HEK293 (cell line): ENCODE measurements at regions not wholly inside any gene's neighbourhood (a gene's known extent, or its start where the extent isn't known, plus 50 kb on each side); places are given as distances from the start of the nearest gene placed in this dataset.

ENCODE experiments used
- CTCF ChIA-PET: fragments of 350-600 bp; formaldehyde crosslinking; extraction: SDS; loops from one replicate; lab custom pipeline; 2021; ENCODE audit warnings: antibody characterized with exemption; lab: Yijun Ruan, JAX
- POLR2A ChIA-PET: fragments of 300-600 bp; formaldehyde crosslinking; extraction: SDS; loops from one replicate; lab custom pipeline; 2020; ENCODE audit warnings: antibody characterized with exemption, inconsistent platforms; lab: Yijun Ruan, JAX
- H3K27ac ChIP-seq: fragments of 200-500 bp; sonication (Bioruptor generic); 2 replicates; pipeline ENCODE4 v1.5.1; 2014; ENCODE audit warnings: low read depth, low read length, control low read depth, inconsistent platforms; ENCODE audit errors: extremely low read depth
- H3K36me3 ChIP-seq, 2 experiments: fragments of 200-500 bp in 1 of 2; sonication (Bioruptor generic) in 1 of 2; 1 replicate in 1 of 2; 2 replicates in 1 of 2; pipeline ENCODE4 v1.5.1; 2014 to 2017; ENCODE audit warnings: inconsistent platforms in 2 of 2, low read length in 2 of 2; ENCODE audit not compliant: control insufficient read depth in 2 of 2, insufficient read depth in 1 of 2
- H3K4me1 ChIP-seq: fragments of 200-500 bp; sonication (Bioruptor generic); 2 replicates; pipeline ENCODE4 v1.5.1; 2014; ENCODE audit warnings: mild to moderate bottlenecking, low read length, inconsistent platforms; ENCODE audit not compliant: control insufficient read depth, insufficient read depth
- H3K4me3 ChIP-seq: 2 replicates; pipeline ENCODE4 v1.5.1; 2011; ENCODE audit warnings: low read depth, mild to moderate bottlenecking, control low read depth, low read length, moderate library complexity
- H3K9me3 ChIP-seq: fragments of 200-500 bp; sonication (Bioruptor generic); 2 replicates; pipeline ENCODE4 v1.5.1; 2014; ENCODE audit warnings: low read depth, low read length, inconsistent platforms; ENCODE audit not compliant: control insufficient read depth, insufficient read depth
- HOXC10 ChIP-seq: sonication (generic); formaldehyde crosslinking; IDR thresholded peaks from 2 replicates; pipeline ENCODE4 v1.8.1; 2023; ENCODE audit warnings: mild to moderate bottlenecking, missing genetic modification reagents
- KLF7 ChIP-seq: fragments of 450-650 bp; formaldehyde crosslinking; IDR thresholded peaks from 2 replicates; pipeline ENCODE4 v1.5.1; 2016; ENCODE audit warnings: missing biosample characterization, missing genetic modification characterization, borderline replicate concordance
- KLF9 ChIP-seq: fragments of 450-650 bp; formaldehyde crosslinking; IDR thresholded peaks from 2 replicates; pipeline ENCODE4 v1.5.1; 2016; ENCODE audit warnings: missing biosample characterization, missing genetic modification characterization, low read depth
- SETDB1 ChIP-seq: IDR thresholded peaks from one replicate; pipeline ENCODE4 v1.6.1; 2017; ENCODE audit warnings: mild to moderate bottlenecking, low read length, moderate library complexity, mixed read lengths; ENCODE audit not compliant: insufficient read length
- SP3 ChIP-seq: fragments of 450-650 bp; formaldehyde crosslinking; IDR thresholded peaks from 2 replicates; pipeline ENCODE4 v1.5.1; 2016; ENCODE audit warnings: missing biosample characterization, missing genetic modification characterization
- ZBTB20 ChIP-seq: fragments of 450-650 bp; formaldehyde crosslinking; IDR thresholded peaks from 2 replicates; pipeline ENCODE4 v1.5.1; 2016; ENCODE audit warnings: missing biosample characterization, missing genetic modification characterization
- ZFP3 ChIP-seq: fragments of 450-650 bp; formaldehyde crosslinking; IDR thresholded peaks from 2 replicates; pipeline ENCODE4 v1.5.1; 2016; ENCODE audit warnings: low read depth, missing biosample characterization, missing genetic modification characterization
- ZNF155 ChIP-seq: fragments of 450-650 bp; formaldehyde crosslinking; IDR thresholded peaks from 2 replicates; pipeline ENCODE4 v1.5.1; 2016; ENCODE audit warnings: missing biosample characterization, missing genetic modification characterization
- ZNF157 ChIP-seq: fragments of 450-650 bp; formaldehyde crosslinking; IDR thresholded peaks from 2 replicates; pipeline ENCODE4 v1.5.1; 2016; ENCODE audit warnings: missing biosample characterization, missing genetic modification characterization
- ZNF169 ChIP-seq: fragments of 450-650 bp; formaldehyde crosslinking; IDR thresholded peaks from 2 replicates; pipeline ENCODE4 v1.5.1; 2016; ENCODE audit warnings: missing biosample characterization, missing genetic modification characterization
- ZNF19 ChIP-seq: fragments of 450-650 bp; formaldehyde crosslinking; IDR thresholded peaks from 2 replicates; pipeline ENCODE4; 2016; ENCODE audit warnings: missing biosample characterization, missing genetic modification characterization, low read depth
- ZNF248 ChIP-seq: fragments of 450-650 bp; formaldehyde crosslinking; IDR thresholded peaks from 2 replicates; pipeline ENCODE4 v1.5.1; 2017; ENCODE audit warnings: missing biosample characterization, missing genetic modification characterization
- ZNF292 ChIP-seq: fragments of 450-650 bp; formaldehyde crosslinking; IDR thresholded peaks from 2 replicates; pipeline ENCODE4 v1.5.1; 2016; ENCODE audit warnings: low read depth, missing biosample characterization, missing genetic modification characterization, borderline replicate concordance
- ZNF366 ChIP-seq: fragments of 450-650 bp; formaldehyde crosslinking; conservative IDR thresholded peaks from 2 replicates; pipeline ENCODE4 v1.5.1; 2016; ENCODE audit warnings: missing biosample characterization, missing genetic modification characterization
- ZNF37A ChIP-seq: fragments of 450-650 bp; IDR thresholded peaks from 2 replicates; pipeline ENCODE4 v1.5.1; 2018; ENCODE audit warnings: missing biosample characterization, missing genetic modification characterization
- ZNF423 ChIP-seq: fragments of 450-650 bp; formaldehyde crosslinking; IDR thresholded peaks from 2 replicates; pipeline ENCODE4 v1.5.1; 2016; ENCODE audit warnings: missing biosample characterization, missing genetic modification characterization
- ZNF473 ChIP-seq: fragments of 450-650 bp; formaldehyde crosslinking; IDR thresholded peaks from 2 replicates; pipeline ENCODE4 v1.5.1; 2017; ENCODE audit warnings: missing biosample characterization, missing genetic modification characterization
- ZNF560 ChIP-seq: fragments of 450-650 bp; formaldehyde crosslinking; IDR thresholded peaks from 2 replicates; pipeline ENCODE4 v1.5.1; 2017; ENCODE audit warnings: missing biosample characterization, missing genetic modification characterization, borderline replicate concordance
- ZNF561 ChIP-seq: fragments of 450-650 bp; IDR thresholded peaks from 2 replicates; pipeline ENCODE4 v1.5.1; 2018; ENCODE audit warnings: missing biosample characterization, missing genetic modification characterization, borderline replicate concordance
- ZNF571 ChIP-seq: fragments of 450-650 bp; formaldehyde crosslinking; IDR thresholded peaks from 2 replicates; pipeline ENCODE4 v1.5.0; 2017; ENCODE audit warnings: missing biosample characterization, missing genetic modification characterization
- ZNF621 ChIP-seq: fragments of 450-650 bp; formaldehyde crosslinking; IDR thresholded peaks from 2 replicates; pipeline ENCODE4 v1.5.1; 2017; ENCODE audit warnings: missing biosample characterization, missing genetic modification characterization
- ZNF76 ChIP-seq: fragments of 450-650 bp; formaldehyde crosslinking; IDR thresholded peaks from 2 replicates; pipeline ENCODE4; 2016; ENCODE audit warnings: low read depth, missing biosample characterization, missing genetic modification characterization, borderline replicate concordance
- ZXDB ChIP-seq: fragments of 450-650 bp; formaldehyde crosslinking; IDR thresholded peaks from 2 replicates; pipeline ENCODE4 v1.5.1; 2016; ENCODE audit warnings: missing biosample characterization, missing genetic modification characterization
- TF ChIP-seq, protein P1 (sequence below): fragments of 450-650 bp; formaldehyde crosslinking; IDR thresholded peaks from 2 replicates; pipeline ENCODE4 v1.5.1; 2016; ENCODE audit warnings: missing biosample characterization, missing genetic modification characterization
- TF ChIP-seq, protein P2 (sequence below): fragments of 450-650 bp; formaldehyde crosslinking; IDR thresholded peaks from 2 replicates; pipeline ENCODE4 v1.5.1; 2016; ENCODE audit warnings: missing biosample characterization, missing genetic modification characterization
- TF ChIP-seq, protein P3 (sequence below): sonication (generic); formaldehyde crosslinking; IDR thresholded peaks from 2 replicates; pipeline ENCODE4 v1.8.1; 2022; ENCODE audit warnings: mild to moderate bottlenecking, moderate library complexity, missing genetic modification reagents
- TF ChIP-seq, protein P4 (sequence below): fragments of 450-650 bp; formaldehyde crosslinking; IDR thresholded peaks from 2 replicates; pipeline ENCODE4 v1.5.1; 2017; ENCODE audit warnings: missing biosample characterization, missing genetic modification characterization
- TF ChIP-seq, protein P5 (sequence below): fragments of 450-650 bp; formaldehyde crosslinking; IDR thresholded peaks from 2 replicates; pipeline ENCODE4 v1.5.1; 2016; ENCODE audit warnings: missing biosample characterization, missing genetic modification characterization
- TF ChIP-seq, protein P6 (sequence below): fragments of 450-650 bp; formaldehyde crosslinking; IDR thresholded peaks from 2 replicates; pipeline ENCODE4 v1.5.1; 2016; ENCODE audit warnings: missing biosample characterization, missing genetic modification characterization

DNA sequence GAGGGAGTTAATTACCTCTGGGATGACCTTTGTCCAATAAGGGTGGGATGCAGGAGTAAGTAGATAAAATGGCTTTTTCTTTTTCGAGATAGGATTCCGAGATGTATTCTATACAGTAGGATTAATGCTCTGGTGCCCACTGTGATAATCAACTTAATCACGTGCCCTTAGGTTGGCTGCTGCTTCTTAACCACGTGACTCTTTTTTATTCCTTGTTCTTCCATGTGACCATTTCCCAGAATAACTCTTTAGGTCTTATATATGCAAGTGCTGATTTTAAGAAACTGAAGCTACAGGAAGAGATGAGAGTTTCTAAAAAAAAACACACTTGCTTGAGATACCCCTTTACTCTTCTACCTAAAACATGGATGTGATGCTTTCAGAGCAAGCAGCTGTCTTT is 1628.9 kb downstream of the PCDH7 start:
- Histone ChIP-seq H3K4me3 (no peak overlapping the region), H3K27ac (no peak overlapping the region), H3K9me3 (no peaks in the 10 kb centered on the region), H3K4me1 (no peaks in the 10 kb centered on the region)
- CTCF ChIA-PET: no interaction called here
- TF ChIP-seq ZNF155 (no peak), ZNF248 (tag by site-specific recombination) (no peak), SETDB1 (no peak), HOXC10 (CRISPR knock-in tag) (no peak), ZNF423 (tag by site-specific recombination) (no peak), ZNF19 (no peak), ZFP3 (no peak), ZNF169 (tag by site-specific recombination) (no peak), KLF7 (tag by site-specific recombination) (no peak), ZNF292 (tag by site-specific recombination) (no peak), ZNF621 (tag by site-specific recombination) (no peak), ZNF37A (tag by site-specific recombination) (no peak), KLF9 (tag by site-specific recombination) (no peak), ZNF560 (tag by site-specific recombination) (no peak), ZNF366 (tag by site-specific recombination) (no peak)
- TF ChIP-seq, protein P1, sequence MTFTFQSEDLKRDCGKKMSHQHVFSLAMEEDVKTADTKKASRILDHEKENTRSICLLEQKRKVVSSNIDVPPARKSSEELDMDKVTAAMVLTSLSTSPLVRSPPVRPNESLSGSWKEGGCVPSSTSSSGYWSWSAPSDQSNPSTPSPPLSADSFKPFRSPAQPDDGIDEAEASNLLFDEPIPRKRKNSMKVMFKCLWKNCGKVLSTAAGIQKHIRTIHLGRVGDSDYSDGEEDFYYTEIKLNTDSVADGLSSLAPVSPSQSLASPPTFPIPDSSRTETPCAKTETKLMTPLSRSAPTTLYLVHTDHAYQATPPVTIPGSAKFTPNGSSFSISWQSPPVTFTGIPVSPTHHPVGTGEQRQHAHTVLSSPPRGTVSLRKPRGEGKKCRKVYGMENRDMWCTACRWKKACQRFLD (tag by site-specific recombination): no peak
- TF ChIP-seq, protein P2, sequence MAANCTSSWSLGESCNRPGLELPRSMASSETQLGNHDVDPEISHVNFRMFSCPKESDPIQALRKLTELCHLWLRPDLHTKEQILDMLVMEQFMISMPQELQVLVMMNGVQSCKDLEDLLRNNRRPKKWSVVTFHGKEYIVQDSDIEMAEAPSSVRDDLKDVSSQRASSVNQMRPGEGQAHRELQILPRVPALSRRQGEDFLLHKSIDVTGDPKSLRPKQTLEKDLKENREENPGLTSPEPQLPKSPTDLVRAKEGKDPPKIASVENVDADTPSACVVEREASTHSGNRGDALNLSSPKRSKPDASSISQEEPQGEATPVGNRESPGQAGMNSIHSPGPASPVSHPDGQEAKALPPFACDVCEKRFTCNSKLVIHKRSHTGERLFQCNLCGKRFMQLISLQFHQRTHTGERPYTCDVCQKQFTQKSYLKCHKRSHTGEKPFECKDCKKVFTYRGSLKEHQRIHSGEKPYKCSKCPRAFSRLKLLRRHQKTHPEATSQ (tag by site-specific recombination): no peak
- TF ChIP-seq, protein P3, sequence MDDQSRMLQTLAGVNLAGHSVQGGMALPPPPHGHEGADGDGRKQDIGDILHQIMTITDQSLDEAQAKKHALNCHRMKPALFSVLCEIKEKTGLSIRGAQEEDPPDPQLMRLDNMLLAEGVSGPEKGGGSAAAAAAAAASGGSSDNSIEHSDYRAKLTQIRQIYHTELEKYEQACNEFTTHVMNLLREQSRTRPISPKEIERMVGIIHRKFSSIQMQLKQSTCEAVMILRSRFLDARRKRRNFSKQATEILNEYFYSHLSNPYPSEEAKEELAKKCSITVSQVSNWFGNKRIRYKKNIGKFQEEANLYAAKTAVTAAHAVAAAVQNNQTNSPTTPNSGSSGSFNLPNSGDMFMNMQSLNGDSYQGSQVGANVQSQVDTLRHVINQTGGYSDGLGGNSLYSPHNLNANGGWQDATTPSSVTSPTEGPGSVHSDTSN (CRISPR knock-in tag): no peak
- TF ChIP-seq, protein P4, sequence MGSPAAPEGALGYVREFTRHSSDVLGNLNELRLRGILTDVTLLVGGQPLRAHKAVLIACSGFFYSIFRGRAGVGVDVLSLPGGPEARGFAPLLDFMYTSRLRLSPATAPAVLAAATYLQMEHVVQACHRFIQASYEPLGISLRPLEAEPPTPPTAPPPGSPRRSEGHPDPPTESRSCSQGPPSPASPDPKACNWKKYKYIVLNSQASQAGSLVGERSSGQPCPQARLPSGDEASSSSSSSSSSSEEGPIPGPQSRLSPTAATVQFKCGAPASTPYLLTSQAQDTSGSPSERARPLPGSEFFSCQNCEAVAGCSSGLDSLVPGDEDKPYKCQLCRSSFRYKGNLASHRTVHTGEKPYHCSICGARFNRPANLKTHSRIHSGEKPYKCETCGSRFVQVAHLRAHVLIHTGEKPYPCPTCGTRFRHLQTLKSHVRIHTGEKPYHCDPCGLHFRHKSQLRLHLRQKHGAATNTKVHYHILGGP: no peak
- TF ChIP-seq, protein P5, sequence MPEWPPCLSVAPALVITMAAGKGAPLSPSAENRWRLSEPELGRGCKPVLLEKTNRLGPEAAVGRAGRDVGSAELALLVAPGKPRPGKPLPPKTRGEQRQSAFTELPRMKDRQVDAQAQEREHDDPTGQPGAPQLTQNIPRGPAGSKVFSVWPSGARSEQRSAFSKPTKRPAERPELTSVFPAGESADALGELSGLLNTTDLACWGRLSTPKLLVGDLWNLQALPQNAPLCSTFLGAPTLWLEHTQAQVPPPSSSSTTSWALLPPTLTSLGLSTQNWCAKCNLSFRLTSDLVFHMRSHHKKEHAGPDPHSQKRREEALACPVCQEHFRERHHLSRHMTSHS: no peak
- TF ChIP-seq, all 188 proteins: peak for 0
- H3K36me3 ChIP-seq: no peaks in the 10 kb centered on the region
- POLR2A ChIA-PET: no interaction called here

DNA sequence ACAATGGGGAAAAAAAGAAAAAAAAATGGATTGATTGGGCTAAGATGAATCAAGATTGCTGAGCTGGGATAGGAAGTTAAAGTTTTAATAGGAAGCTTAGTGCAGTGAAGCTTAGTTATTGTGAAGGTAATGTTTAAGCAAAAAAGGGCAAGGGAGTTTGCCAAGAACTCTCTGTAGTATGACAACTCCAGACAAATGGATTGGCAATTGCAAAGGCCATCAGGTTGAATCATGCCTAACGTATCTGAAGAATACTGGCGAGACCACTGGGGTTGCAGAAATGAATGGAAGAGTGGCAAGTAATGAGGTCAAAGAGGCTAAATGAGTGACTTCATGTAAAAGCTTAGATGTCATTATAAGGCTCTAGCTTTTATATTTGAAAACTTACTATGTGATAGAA is 1654.0 kb downstream of the PCDH7 start:
- no peaks in the 10 kb centered on the region for H3K9me3 ChIP-seq
- POLR2A ChIA-PET: no interaction called here
- H3K4me3 ChIP-seq: no peak overlapping the region
- no peaks in the 10 kb centered on the region for H3K4me1 ChIP-seq
- no peaks in the 10 kb centered on the region for H3K36me3 ChIP-seq
- CTCF ChIA-PET: no interaction called here
- no peak overlapping the region for H3K27ac ChIP-seq
- TF ChIP-seq SP3 (no peak), ZXDB (tag by site-specific recombination) (no peak), ZNF76 (tag by site-specific recombination) (no peak), ZNF561 (no peak), ZNF157 (tag by site-specific recombination) (no peak), ZNF571 (no peak), ZNF473 (no peak), ZNF19 (no peak), ZBTB20 (tag by site-specific recombination) (no peak)
- TF ChIP-seq, protein P6, sequence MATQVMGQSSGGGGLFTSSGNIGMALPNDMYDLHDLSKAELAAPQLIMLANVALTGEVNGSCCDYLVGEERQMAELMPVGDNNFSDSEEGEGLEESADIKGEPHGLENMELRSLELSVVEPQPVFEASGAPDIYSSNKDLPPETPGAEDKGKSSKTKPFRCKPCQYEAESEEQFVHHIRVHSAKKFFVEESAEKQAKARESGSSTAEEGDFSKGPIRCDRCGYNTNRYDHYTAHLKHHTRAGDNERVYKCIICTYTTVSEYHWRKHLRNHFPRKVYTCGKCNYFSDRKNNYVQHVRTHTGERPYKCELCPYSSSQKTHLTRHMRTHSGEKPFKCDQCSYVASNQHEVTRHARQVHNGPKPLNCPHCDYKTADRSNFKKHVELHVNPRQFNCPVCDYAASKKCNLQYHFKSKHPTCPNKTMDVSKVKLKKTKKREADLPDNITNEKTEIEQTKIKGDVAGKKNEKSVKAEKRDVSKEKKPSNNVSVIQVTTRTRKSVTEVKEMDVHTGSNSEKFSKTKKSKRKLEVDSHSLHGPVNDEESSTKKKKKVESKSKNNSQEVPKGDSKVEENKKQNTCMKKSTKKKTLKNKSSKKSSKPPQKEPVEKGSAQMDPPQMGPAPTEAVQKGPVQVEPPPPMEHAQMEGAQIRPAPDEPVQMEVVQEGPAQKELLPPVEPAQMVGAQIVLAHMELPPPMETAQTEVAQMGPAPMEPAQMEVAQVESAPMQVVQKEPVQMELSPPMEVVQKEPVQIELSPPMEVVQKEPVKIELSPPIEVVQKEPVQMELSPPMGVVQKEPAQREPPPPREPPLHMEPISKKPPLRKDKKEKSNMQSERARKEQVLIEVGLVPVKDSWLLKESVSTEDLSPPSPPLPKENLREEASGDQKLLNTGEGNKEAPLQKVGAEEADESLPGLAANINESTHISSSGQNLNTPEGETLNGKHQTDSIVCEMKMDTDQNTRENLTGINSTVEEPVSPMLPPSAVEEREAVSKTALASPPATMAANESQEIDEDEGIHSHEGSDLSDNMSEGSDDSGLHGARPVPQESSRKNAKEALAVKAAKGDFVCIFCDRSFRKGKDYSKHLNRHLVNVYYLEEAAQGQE (tag by site-specific recombination): no peak
